Activated CD4-positive, alpha-beta memory T cell treated with anti-CD3 and anti-CD28 coated beads for 36 hours (primary cell): ENCODE measurements at regions not wholly inside any gene's neighbourhood (a gene's known extent, or its start where the extent isn't known, plus 50 kb on each side); places are given as distances from the start of the nearest gene placed in this dataset.

Experiments used
- CTCF ChIA-PET: fragments of 350-600 bp; sonication (Branson Sonifier 250); formaldehyde crosslinking; loops from one replicate; lab custom pipeline; 2021; ENCODE audit warnings: antibody characterized with exemption, inconsistent platforms; lab: Charles Lee
- POLR2A ChIA-PET: fragments of 350-600 bp; sonication (Branson Sonifier 250); formaldehyde crosslinking; loops from one replicate; lab custom pipeline; 2021; ENCODE audit warnings: antibody characterized with exemption; lab: Charles Lee
- DNase-seq: peaks from one replicate; pipeline ENCODE4 v3.0.0-alpha.2; 2020
- H3K27ac Mint-ChIP-seq: one replicate; pipeline ENCODE4 v1.8.0; 2021; ENCODE audit warnings: mixed read lengths
- H3K27me3 Mint-ChIP-seq: one replicate; pipeline ENCODE4 v1.8.0; 2021; ENCODE audit warnings: mixed read lengths
- H3K36me3 Mint-ChIP-seq: one replicate; pipeline ENCODE4 v1.8.0; 2021; ENCODE audit warnings: mixed read lengths
- H3K4me1 Mint-ChIP-seq: one replicate; pipeline ENCODE4 v1.8.0; 2021; ENCODE audit warnings: low read depth, mixed read lengths
- H3K4me3 Mint-ChIP-seq: one replicate; pipeline ENCODE4 v1.8.0; 2021; ENCODE audit warnings: mild to moderate bottlenecking, mixed read lengths
- H3K9me3 Mint-ChIP-seq: one replicate; pipeline ENCODE4 v1.8.0; 2021; ENCODE audit warnings: mixed read lengths
- intact Hi-C: fragments of 100-400 bp; cut with micrococcal nuclease; formaldehyde crosslinking; loops from one replicate; pipeline ENCODE4 v1.15.1; 2023

- POLR2A ChIA-PET, result no interaction called here
- CTCF ChIA-PET, result no interaction called here
- Mint-ChIP-seq H3K36me3 (no peaks in the 10 kb centered on the region), H3K9me3 (peaks cover 11% of the 10 kb centered on the region), H3K4me1 (peaks cover 6% of the 10 kb centered on the region), H3K27me3 (peaks cover 23% of the 10 kb centered on the region), H3K4me3 (no peak overlapping the region), H3K27ac (no peak overlapping the region)
- intact Hi-C loops, result no loop called here
- no peak for DNase-seq
Measured at GRCh38 chr1:229975047-229975446, 92.0 kb upstream of the GALNT2 start.

GRCh38 chr1:229980009-229980408 lies 87.0 kb upstream of the GALNT2 start:
- CTCF ChIA-PET, result no interaction called here
- intact Hi-C loops, result no loop called here
- Mint-ChIP-seq H3K4me1 (no peaks in the 10 kb centered on the region), H3K27ac (no peak overlapping the region), H3K4me3 (no peak overlapping the region), H3K36me3 (no peaks in the 10 kb centered on the region), H3K9me3 (peaks cover 11% of the 10 kb centered on the region), H3K27me3 (peaks cover 36% of the 10 kb centered on the region)
- DNase-seq, result no peak
- POLR2A ChIA-PET, result no interaction called here

GRCh38 chr1:229981736-229982135 lies 85.3 kb upstream of the GALNT2 start:
- no peak overlapping the region for H3K4me3 Mint-ChIP-seq
- DNase-seq, result no peak
- intact Hi-C loops, result no loop called here
- H3K9me3 Mint-ChIP-seq, result peaks cover 3% of the 10 kb centered on the region
- ChIA-PET POLR2A (no interaction called here), CTCF (no interaction called here)
- peaks cover 31% of the 10 kb centered on the region for H3K27me3 Mint-ChIP-seq
- H3K4me1 Mint-ChIP-seq, result no peaks in the 10 kb centered on the region
- H3K36me3 Mint-ChIP-seq, result no peaks in the 10 kb centered on the region
- H3K27ac Mint-ChIP-seq, result no peak overlapping the region

GRCh38 chr1:229984310-229984991 lies 82.6 kb upstream of the GALNT2 start:
- Mint-ChIP-seq H3K27ac (no peak overlapping the region), H3K36me3 (no peaks in the 10 kb centered on the region), H3K27me3 (peaks cover 21% of the 10 kb centered on the region), H3K4me3 (no peak overlapping the region), H3K9me3 (no peaks in the 10 kb centered on the region), H3K4me1 (no peaks in the 10 kb centered on the region)
- POLR2A ChIA-PET, result no interaction called here
- intact Hi-C loops, result no loop called here
- no peak for DNase-seq
- CTCF ChIA-PET, result no interaction called here

GRCh38 chr1:229984992-229985612 lies 81.9 kb upstream of the GALNT2 start:
- no peak overlapping the region for H3K27ac Mint-ChIP-seq
- CTCF ChIA-PET, result no interaction called here
- H3K4me1 Mint-ChIP-seq, result no peaks in the 10 kb centered on the region
- no peaks in the 10 kb centered on the region for H3K36me3 Mint-ChIP-seq
- H3K4me3 Mint-ChIP-seq, result no peak overlapping the region
- peaks cover 20% of the 10 kb centered on the region for H3K27me3 Mint-ChIP-seq
- intact Hi-C loops, result no loop called here
- no peak for DNase-seq
- POLR2A ChIA-PET, result no interaction called here
- no peaks in the 10 kb centered on the region for H3K9me3 Mint-ChIP-seq

- no peak overlapping the region for H3K27ac Mint-ChIP-seq
- H3K4me3 Mint-ChIP-seq, result no peak overlapping the region
- DNase-seq, result no peak
- CTCF ChIA-PET, result no interaction called here
- H3K4me1 Mint-ChIP-seq, result no peaks in the 10 kb centered on the region
- H3K27me3 Mint-ChIP-seq, result peaks cover 18% of the 10 kb centered on the region
- POLR2A ChIA-PET, result no interaction called here
- no peaks in the 10 kb centered on the region for H3K9me3 Mint-ChIP-seq
- intact Hi-C loops, result no loop called here
- H3K36me3 Mint-ChIP-seq, result no peaks in the 10 kb centered on the region
Measured at GRCh38 chr1:229985613-229986010, 81.4 kb upstream of the GALNT2 start.

- intact Hi-C loops, result no loop called here
- no peak overlapping the region for H3K27ac Mint-ChIP-seq
- DNase-seq, result no peak
- POLR2A ChIA-PET, result no interaction called here
- no peaks in the 10 kb centered on the region for H3K9me3 Mint-ChIP-seq
- peaks cover 12% of the 10 kb centered on the region for H3K27me3 Mint-ChIP-seq
- no peak overlapping the region for H3K4me3 Mint-ChIP-seq
- CTCF ChIA-PET, result no interaction called here
- no peaks in the 10 kb centered on the region for H3K4me1 Mint-ChIP-seq
- H3K36me3 Mint-ChIP-seq, result no peaks in the 10 kb centered on the region
Measured at GRCh38 chr1:229986737-229987337, 80.2 kb upstream of the GALNT2 start.

GRCh38 chr1:229987953-229988352 lies 79.1 kb upstream of the GALNT2 start:
- intact Hi-C loops, result no loop called here
- H3K4me1 Mint-ChIP-seq, result no peaks in the 10 kb centered on the region
- DNase-seq, result no peak
- POLR2A ChIA-PET, result no interaction called here
- no peak overlapping the region for H3K4me3 Mint-ChIP-seq
- peaks cover 11% of the 10 kb centered on the region for H3K27me3 Mint-ChIP-seq
- CTCF ChIA-PET, result interaction anchor here (1.2 kb wide), 1 partner anchor 114 kb away, joined by 3 read pairs; no protein-coding TSS in a partner anchor
- no peaks in the 10 kb centered on the region for H3K9me3 Mint-ChIP-seq
- H3K36me3 Mint-ChIP-seq, result no peaks in the 10 kb centered on the region
- H3K27ac Mint-ChIP-seq, result no peak overlapping the region

GRCh38 chr1:229988534-229988933 lies 78.5 kb upstream of the GALNT2 start:
- Mint-ChIP-seq H3K9me3 (no peaks in the 10 kb centered on the region), H3K4me3 (no peak overlapping the region), H3K27me3 (peaks cover 11% of the 10 kb centered on the region), H3K36me3 (no peaks in the 10 kb centered on the region), H3K4me1 (no peaks in the 10 kb centered on the region), H3K27ac (no peak overlapping the region)
- intact Hi-C loops, result no loop called here
- POLR2A ChIA-PET, result no interaction called here
- no peak for DNase-seq
- CTCF ChIA-PET, result interaction anchor here (1.2 kb wide), 1 partner anchor 113 kb away, joined by 3 read pairs; no protein-coding TSS in a partner anchor

GRCh38 chr1:229989591-229990248 lies 77.3 kb upstream of the GALNT2 start:
- CTCF ChIA-PET, result interaction anchor here (1.0 to 1.1 kb wide), 2 partner anchors 9 to 120 kb away, joined by 3 to 4 read pairs; no protein-coding TSS in a partner anchor
- intact Hi-C loops, result no loop called here
- no peak overlapping the region for H3K27ac Mint-ChIP-seq
- H3K4me3 Mint-ChIP-seq, result no peak overlapping the region
- no peak for DNase-seq
- POLR2A ChIA-PET, result no interaction called here
- H3K27me3 Mint-ChIP-seq, result peaks cover 4% of the 10 kb centered on the region
- H3K36me3 Mint-ChIP-seq, result no peaks in the 10 kb centered on the region
- H3K9me3 Mint-ChIP-seq, result no peaks in the 10 kb centered on the region
- H3K4me1 Mint-ChIP-seq, result no peaks in the 10 kb centered on the region

- Mint-ChIP-seq H3K36me3 (no peaks in the 10 kb centered on the region), H3K27me3 (peaks cover 3% of the 10 kb centered on the region), H3K27ac (no peak overlapping the region), H3K4me3 (no peak overlapping the region), H3K4me1 (no peaks in the 10 kb centered on the region), H3K9me3 (no peaks in the 10 kb centered on the region)
- intact Hi-C loops, result no loop called here
- CTCF ChIA-PET, result interaction anchor here (1.0 to 1.1 kb wide), 2 partner anchors 9 to 120 kb away, joined by 3 to 4 read pairs; no protein-coding TSS in a partner anchor
- DNase-seq, result no peak
- POLR2A ChIA-PET, result no interaction called here
Measured at GRCh38 chr1:229990326-229990725, 76.7 kb upstream of the GALNT2 start.

GRCh38 chr1:229991104-229991513 lies 75.9 kb upstream of the GALNT2 start:
- H3K4me3 Mint-ChIP-seq, result no peak overlapping the region
- no peaks in the 10 kb centered on the region for H3K9me3 Mint-ChIP-seq
- H3K36me3 Mint-ChIP-seq, result no peaks in the 10 kb centered on the region
- no peak for DNase-seq
- no peaks in the 10 kb centered on the region for H3K4me1 Mint-ChIP-seq
- intact Hi-C loops, result no loop called here
- peaks cover 1% of the 10 kb centered on the region for H3K27me3 Mint-ChIP-seq
- POLR2A ChIA-PET, result no interaction called here
- no peak overlapping the region for H3K27ac Mint-ChIP-seq
- CTCF ChIA-PET, result interaction anchor here (0.5 to 1.1 kb wide), 2 partner anchors 21 to 119 kb away, joined by 3 read pairs; no protein-coding TSS in a partner anchor
